ENCODE measurements at regions not wholly inside any gene's neighbourhood (a gene's known extent, or its start where the extent isn't known, plus 50 kb on each side); places are given as distances from the start of the nearest gene placed in this dataset.

GRCh38 chr5:82850393-82850792 lies 226.8 kb downstream of the TMEM167A start:
- DNase-seq (ENCODE audit: low spot score) = no peak

GRCh38 chr5:82849885-82850284 lies 227.3 kb downstream of the TMEM167A start:
- no peak for DNase-seq (ENCODE audit: low spot score)

GRCh38 chr5:82847562-82847961 lies 229.6 kb downstream of the TMEM167A start:
- no peak for DNase-seq (ENCODE audit: low spot score)

GRCh38 chr5:82839881-82840280 lies 237.3 kb downstream of the TMEM167A start:
- no peak for DNase-seq (ENCODE audit: low spot score)

GRCh38 chr5:82835488-82835887 lies 241.7 kb downstream of the TMEM167A start:
- DNase-seq (ENCODE audit: low spot score) = no peak

- no peak for DNase-seq (ENCODE audit: low spot score)
These were observed 243.0 kb downstream of the TMEM167A start for GRCh38 chr5:82834151-82834550.

- no peak for DNase-seq (ENCODE audit: low spot score)
These were observed 243.9 kb downstream of the TMEM167A start for GRCh38 chr5:82833277-82833676.

- no peak for DNase-seq (ENCODE audit: low spot score)
These were observed 244.7 kb downstream of the TMEM167A start for GRCh38 chr5:82832445-82832844.

GRCh38 chr5:82828211-82828610 lies 249.0 kb downstream of the TMEM167A start:
- no peak for DNase-seq (ENCODE audit: low spot score)

GRCh38 chr5:82827651-82828050 lies 249.5 kb downstream of the TMEM167A start:
- no peak for DNase-seq (ENCODE audit: low spot score)

GRCh38 chr5:82822634-82822927 lies 254.6 kb downstream of the TMEM167A start:
- no peak for DNase-seq (ENCODE audit: low spot score)

- no peak for DNase-seq (ENCODE audit: low spot score)
These were observed 255.2 kb downstream of the TMEM167A start for GRCh38 chr5:82821846-82822633.

- peak; percentile 69 for DNase-seq (ENCODE audit: low spot score)
These were observed 256.0 kb downstream of the TMEM167A start for GRCh38 chr5:82820961-82821845.

- no peak for DNase-seq (ENCODE audit: low spot score)
These were observed 257.0 kb downstream of the TMEM167A start for GRCh38 chr5:82820188-82820587.

- no peak for DNase-seq (ENCODE audit: low spot score)
These were observed 259.1 kb downstream of the TMEM167A start for GRCh38 chr5:82817897-82818676.

GRCh38 chr5:82816926-82817325 lies 260.3 kb downstream of the TMEM167A start:
- DNase-seq (ENCODE audit: low spot score) = no peak

- no peak for DNase-seq (ENCODE audit: low spot score)
These were observed 261.3 kb downstream of the TMEM167A start for GRCh38 chr5:82815871-82816270.

- no peak for DNase-seq (ENCODE audit: low spot score)
These were observed 263.3 kb downstream of the TMEM167A start for GRCh38 chr5:82813861-82814260.

- DNase-seq (ENCODE audit: low spot score) = no peak
These were observed 264.6 kb downstream of the TMEM167A start for GRCh38 chr5:82812575-82812974.

GRCh38 chr5:82811490-82811889 lies 265.7 kb downstream of the TMEM167A start:
- no peak for DNase-seq (ENCODE audit: low spot score)

GRCh38 chr5:82809420-82810143 lies 267.6 kb downstream of the TMEM167A start:
- no peak for DNase-seq (ENCODE audit: low spot score)

- no peak for DNase-seq (ENCODE audit: low spot score)
These were observed 268.2 kb downstream of the TMEM167A start for GRCh38 chr5:82808960-82809359.

Measured in SW480 (cell line).